ENCODE measurements at regions not wholly inside any gene's neighbourhood (a gene's known extent, or its start where the extent isn't known, plus 50 kb on each side); places are given as distances from the start of the nearest gene placed in this dataset.

DNA sequence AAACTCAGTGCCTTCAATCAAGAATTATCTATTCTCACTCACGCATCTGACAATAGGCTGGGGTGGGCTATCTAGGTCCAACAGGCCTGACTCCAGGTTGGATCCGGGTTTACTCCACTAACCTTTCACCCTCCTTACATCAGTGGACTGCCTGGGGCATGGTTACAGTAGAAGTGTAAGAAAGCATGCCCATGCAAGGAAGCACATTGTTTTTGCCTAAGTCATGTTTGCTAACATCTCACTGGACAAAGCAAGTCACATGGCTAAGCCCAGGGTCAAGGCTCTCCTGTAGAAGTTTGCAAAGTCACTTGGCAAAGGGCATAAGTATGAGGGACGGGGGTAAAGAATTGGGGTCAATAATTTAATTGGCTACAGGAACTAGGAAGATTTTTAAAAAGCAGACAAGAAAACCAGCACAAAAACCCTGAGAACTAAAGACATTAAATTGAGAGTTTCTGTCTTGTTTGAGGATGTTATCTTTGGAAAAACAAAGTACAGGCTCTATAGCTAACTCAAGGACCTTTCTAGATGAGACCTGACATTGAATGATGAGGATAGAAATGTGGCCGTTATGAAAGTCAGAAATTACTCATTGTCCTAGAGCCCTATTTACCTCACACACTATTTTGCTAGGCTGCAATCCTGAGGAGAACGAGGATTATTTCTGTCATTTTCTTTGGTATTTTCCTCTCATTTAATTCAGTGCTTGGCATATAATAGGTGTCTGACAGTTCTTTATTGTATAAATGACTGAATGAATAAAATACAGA lies 214.2 kb downstream of the IL20RB start:
- Histone ChIP-seq H3K9me3 (ENCODE audit: control insufficient read depth, low read depth, low read length) (no peaks in the 10 kb centered on the region), H3K4me1 (ENCODE audit: control insufficient read depth, extremely low read depth, insufficient read depth, low read length) (no peaks in the 10 kb centered on the region), H3K9ac (ENCODE audit: control insufficient read depth, extremely low read depth, insufficient read depth, low read length) (no peak overlapping the region), H3K27ac (ENCODE audit: control insufficient read depth, insufficient read depth, low read length) (no peak overlapping the region), H2AFZ (ENCODE audit: control insufficient read depth, low read length) (no peak overlapping the region), H4K20me1 (ENCODE audit: control insufficient read depth, extremely low read depth, insufficient read depth, low read length) (no peaks in the 10 kb centered on the region), H3K9me1 (ENCODE audit: control insufficient read depth, extremely low read depth, insufficient read depth, low read length) (no peaks in the 10 kb centered on the region), H3K36me3 (ENCODE audit: control insufficient read depth in 2 of 2, extremely low read depth in 1 of 2, insufficient read depth in 2 of 2, low read length in 2 of 2) (no peaks in the 10 kb centered on the region), H3K4me2 (ENCODE audit: control insufficient read depth, extremely low read depth, insufficient read depth, low read depth, low read length) (no peak overlapping the region), H3K27me3 (ENCODE audit: control insufficient read depth, extremely low read depth, insufficient read depth, low read length) (no peaks in the 10 kb centered on the region), H3K79me2 (ENCODE audit: control insufficient read depth, insufficient read depth, low read length) (no peaks in the 10 kb centered on the region), H3K4me3 (ENCODE audit: control insufficient read depth in 2 of 3, extremely low read depth in 1 of 3, insufficient read depth in 2 of 3, low read depth in 1 of 3, low read length in 3 of 3) (no peak overlapping the region)
- TF ChIP-seq EZH2 (IDR thresholded peaks at IDR 0.05; ENCODE audit: low read length) = no peak
- FAIRE-seq (no peak), DNase-seq (ENCODE audit: low read depth, low spot score) (no peak)
- dilution Hi-C loops (cut with MboI; ENCODE audit: extremely low pct_ligation_motif_present, low sequenced_read_pairs) = no loop called here

DNA sequence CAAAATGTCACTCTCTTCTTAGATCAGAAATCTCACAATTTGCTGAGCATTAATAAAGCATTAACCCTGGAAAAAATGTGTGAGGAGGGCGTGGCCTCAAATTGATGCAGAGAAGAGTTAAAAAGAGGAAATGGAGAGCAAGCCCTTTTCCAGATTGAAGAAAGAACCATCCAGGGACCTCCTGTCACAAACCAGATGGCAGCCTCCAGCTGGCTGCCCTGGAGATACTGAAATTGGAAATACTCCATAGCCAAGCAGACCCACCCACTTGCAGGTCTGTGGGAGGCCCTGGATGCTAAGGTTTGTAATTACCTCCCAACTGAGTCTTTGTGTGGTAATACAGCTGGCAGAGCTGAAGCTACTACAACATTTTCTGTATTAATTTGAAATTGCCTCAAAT lies 214.9 kb downstream of the IL20RB start:
- H3K9me1 ChIP-seq (ENCODE audit: control insufficient read depth, extremely low read depth, insufficient read depth, low read length) = no peaks in the 10 kb centered on the region
- dilution Hi-C loops (cut with MboI; ENCODE audit: extremely low pct_ligation_motif_present, low sequenced_read_pairs) = no loop called here
- no peaks in the 10 kb centered on the region for H3K27me3 ChIP-seq (ENCODE audit: control insufficient read depth, extremely low read depth, insufficient read depth, low read length)
- H3K9ac ChIP-seq (ENCODE audit: control insufficient read depth, extremely low read depth, insufficient read depth, low read length) = no peak overlapping the region
- no peak overlapping the region for H3K4me3 ChIP-seq (ENCODE audit: control insufficient read depth in 2 of 3, extremely low read depth in 1 of 3, insufficient read depth in 2 of 3, low read depth in 1 of 3, low read length in 3 of 3)
- H3K36me3 ChIP-seq (ENCODE audit: control insufficient read depth in 2 of 2, extremely low read depth in 1 of 2, insufficient read depth in 2 of 2, low read length in 2 of 2) = no peaks in the 10 kb centered on the region
- no peaks in the 10 kb centered on the region for H3K9me3 ChIP-seq (ENCODE audit: control insufficient read depth, low read depth, low read length)
- H3K4me1 ChIP-seq (ENCODE audit: control insufficient read depth, extremely low read depth, insufficient read depth, low read length) = no peaks in the 10 kb centered on the region
- no peak overlapping the region for H2AFZ ChIP-seq (ENCODE audit: control insufficient read depth, low read length)
- H3K4me2 ChIP-seq (ENCODE audit: control insufficient read depth, extremely low read depth, insufficient read depth, low read depth, low read length) = no peak overlapping the region
- TF ChIP-seq EZH2 (IDR thresholded peaks at IDR 0.05; ENCODE audit: low read length) (no peak), CTCF (optimal IDR thresholded peaks at IDR 0.05 in 1 of 3, IDR thresholded peaks at IDR 0.05 in 1 of 3, conservative IDR thresholded peaks at IDR 0.05 in 1 of 3; ENCODE audit: extremely low read depth in 1 of 3, insufficient read depth in 2 of 3, low read length in 3 of 3) (no peak)
- no peak for DNase-seq (ENCODE audit: low read depth, low spot score)
- no peak for FAIRE-seq
- H3K79me2 ChIP-seq (ENCODE audit: control insufficient read depth, insufficient read depth, low read length) = no peaks in the 10 kb centered on the region
- H4K20me1 ChIP-seq (ENCODE audit: control insufficient read depth, extremely low read depth, insufficient read depth, low read length) = no peaks in the 10 kb centered on the region
- no peak overlapping the region for H3K27ac ChIP-seq (ENCODE audit: control insufficient read depth, insufficient read depth, low read length)

GRCh38 chr3:137174514-137174913 lies 216.7 kb downstream of the IL20RB start:
- Histone ChIP-seq H3K9ac (ENCODE audit: control insufficient read depth, extremely low read depth, insufficient read depth, low read length) (no peak overlapping the region), H3K9me1 (ENCODE audit: control insufficient read depth, extremely low read depth, insufficient read depth, low read length) (no peaks in the 10 kb centered on the region), H3K36me3 (ENCODE audit: control insufficient read depth in 2 of 2, extremely low read depth in 1 of 2, insufficient read depth in 2 of 2, low read length in 2 of 2) (no peaks in the 10 kb centered on the region), H3K4me1 (ENCODE audit: control insufficient read depth, extremely low read depth, insufficient read depth, low read length) (no peaks in the 10 kb centered on the region), H3K9me3 (ENCODE audit: control insufficient read depth, low read depth, low read length) (no peaks in the 10 kb centered on the region), H2AFZ (ENCODE audit: control insufficient read depth, low read length) (no peak overlapping the region), H3K27ac (ENCODE audit: control insufficient read depth, insufficient read depth, low read length) (no peak overlapping the region), H3K27me3 (ENCODE audit: control insufficient read depth, extremely low read depth, insufficient read depth, low read length) (no peaks in the 10 kb centered on the region), H3K79me2 (ENCODE audit: control insufficient read depth, insufficient read depth, low read length) (no peaks in the 10 kb centered on the region), H4K20me1 (ENCODE audit: control insufficient read depth, extremely low read depth, insufficient read depth, low read length) (no peaks in the 10 kb centered on the region), H3K4me2 (ENCODE audit: control insufficient read depth, extremely low read depth, insufficient read depth, low read depth, low read length) (no peak overlapping the region), H3K4me3 (ENCODE audit: control insufficient read depth in 2 of 3, extremely low read depth in 1 of 3, insufficient read depth in 2 of 3, low read depth in 1 of 3, low read length in 3 of 3) (no peak overlapping the region)
- DNase-seq (ENCODE audit: low read depth, low spot score) (no peak), FAIRE-seq (no peak)
- TF ChIP-seq CTCF (optimal IDR thresholded peaks at IDR 0.05 in 1 of 3, IDR thresholded peaks at IDR 0.05 in 1 of 3, conservative IDR thresholded peaks at IDR 0.05 in 1 of 3; ENCODE audit: extremely low read depth in 1 of 3, insufficient read depth in 2 of 3, low read length in 3 of 3) (no peak), EZH2 (IDR thresholded peaks at IDR 0.05; ENCODE audit: low read length) (no peak)
- dilution Hi-C loops (cut with MboI; ENCODE audit: extremely low pct_ligation_motif_present, low sequenced_read_pairs) = no loop called here
